HFF-Myc (cell line): ENCODE measurements at regions not wholly inside any gene's neighbourhood (a gene's known extent, or its start where the extent isn't known, plus 50 kb on each side); places are given as distances from the start of the nearest gene placed in this dataset.

Experiments
- DNase-seq: peaks from one replicate; pipeline ENCODE4 v3.0.0-alpha.2; 2011; ENCODE audit warnings: low read depth; ENCODE audit errors: extremely low read depth
- H3K4me3 ChIP-seq: replicated peaks from 2 replicates; pipeline ENCODE4 v1.5.1; 2011; ENCODE audit warnings: low read depth, mild to moderate bottlenecking, control low read depth, low read length
- CTCF ChIP-seq: IDR thresholded peaks from 2 replicates; pipeline ENCODE4 v1.5.1; 2012; ENCODE audit warnings: mild to moderate bottlenecking, low read depth, low read length, control low read depth; ENCODE audit errors: missing control alignments

- TF ChIP-seq CTCF = no peak
- no peak for DNase-seq
- H3K4me3 ChIP-seq = no peak overlapping the region
Measured at GRCh38 chr9:80359941-80360881, 788.4 kb downstream of the TLE4 start.

- TF ChIP-seq CTCF = no peak
- no peak overlapping the region for H3K4me3 ChIP-seq
- no peak for DNase-seq
Measured at GRCh38 chr9:80359291-80359690, 787.5 kb downstream of the TLE4 start.

DNA sequence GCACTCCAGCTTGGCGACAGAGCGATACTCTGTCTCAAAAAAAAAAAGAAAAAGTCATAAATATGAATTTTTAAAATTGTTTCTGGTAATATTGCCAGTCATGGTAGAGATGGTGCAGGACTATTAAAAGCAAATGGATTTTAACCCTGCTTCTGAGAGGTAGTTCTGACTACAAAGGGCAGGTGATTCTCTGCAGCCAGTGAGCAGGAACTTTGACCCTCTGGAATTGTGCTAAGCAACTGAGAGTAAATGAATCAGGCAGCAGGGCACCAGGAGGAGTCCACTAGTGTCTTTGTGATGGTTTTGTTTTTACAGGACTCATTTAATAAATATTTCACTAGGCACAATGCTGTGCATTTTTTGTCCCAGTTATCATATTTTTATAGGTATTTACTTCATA is 781.2 kb downstream of the TLE4 start:
- DNase-seq = no peak
- H3K4me3 ChIP-seq = no peak overlapping the region
- TF ChIP-seq CTCF = no peak

DNA sequence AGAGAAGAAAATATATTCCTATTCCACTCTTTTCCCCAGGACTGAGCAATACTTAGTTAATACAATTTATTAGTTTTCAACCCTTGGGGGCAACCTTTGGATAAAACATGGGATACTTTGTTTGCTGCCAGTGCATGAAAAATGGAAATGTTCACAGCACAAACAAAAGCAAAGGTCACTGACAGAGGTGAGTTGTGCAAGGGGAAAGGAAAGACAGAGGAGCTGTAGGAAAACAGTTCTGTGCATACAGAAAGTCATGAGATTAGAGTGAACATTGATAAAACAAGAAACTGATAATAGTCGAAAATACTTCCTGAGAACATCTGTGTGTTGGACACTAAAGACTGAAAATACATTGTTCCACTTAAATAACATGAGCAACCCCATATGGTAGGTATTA is 779.8 kb downstream of the TLE4 start:
- no peak for TF ChIP-seq CTCF
- no peak overlapping the region for H3K4me3 ChIP-seq
- DNase-seq = no peak

GRCh38 chr9:80326105-80326504 is 754.3 kb downstream of the TLE4 start:
- H3K4me3 ChIP-seq = no peak overlapping the region
- no peak for TF ChIP-seq CTCF
- no peak for DNase-seq

- no peak for TF ChIP-seq CTCF
- H3K4me3 ChIP-seq = no peak overlapping the region
- no peak for DNase-seq
Measured at GRCh38 chr9:80320916-80321315, 749.2 kb downstream of the TLE4 start.

DNA sequence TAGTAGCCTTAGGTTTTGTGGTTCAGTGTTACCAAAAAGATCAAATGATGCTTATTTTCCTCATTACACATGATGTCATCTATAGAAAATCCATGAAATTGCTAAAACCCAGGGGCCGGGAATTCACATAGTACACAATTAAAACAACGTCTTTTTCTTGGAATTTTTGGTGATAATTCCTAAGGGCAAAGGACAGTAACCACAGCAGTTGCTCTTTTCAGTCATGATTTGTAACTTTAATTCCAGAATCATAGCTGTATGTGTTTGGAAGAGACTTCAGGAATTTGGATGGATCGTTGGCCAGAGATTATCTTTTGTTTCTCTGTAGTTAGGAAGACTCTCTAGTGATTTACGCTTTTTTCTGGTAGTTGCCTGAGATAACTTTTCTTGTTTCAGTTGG is 748.7 kb downstream of the TLE4 start:
- DNase-seq = no peak
- H3K4me3 ChIP-seq = no peak overlapping the region
- no peak for TF ChIP-seq CTCF
